ENCODE measurements at regions not wholly inside any gene's neighbourhood (a gene's known extent, or its start where the extent isn't known, plus 50 kb on each side); places are given as distances from the start of the nearest gene placed in this dataset.

DNA sequence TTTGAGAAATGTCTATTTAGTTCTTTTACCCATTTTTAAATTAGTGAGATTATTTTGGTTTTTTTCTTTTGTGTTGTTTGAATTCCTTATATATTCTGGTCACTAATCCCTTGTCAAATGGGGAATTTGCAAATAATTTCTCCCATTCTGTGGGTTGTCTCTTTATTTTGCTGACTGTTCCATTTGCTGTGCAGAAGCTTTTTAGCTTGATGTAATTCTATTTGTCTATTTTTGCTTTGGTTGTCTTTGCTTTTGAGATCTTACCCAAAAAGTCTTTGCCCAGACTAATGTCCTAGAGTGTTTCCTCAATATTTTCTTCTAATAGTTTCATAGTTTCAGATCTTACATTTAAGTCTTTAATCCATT lies 472.9 kb downstream of the TBL1XR1 start:
- Mint-ChIP-seq H3K4me1 (ENCODE audit: unreplicated experiment) (no peaks in the 10 kb centered on the region), H3K4me3 (ENCODE audit: unreplicated experiment) (no peak overlapping the region), H3K9me3 (ENCODE audit: unreplicated experiment) (no peaks in the 10 kb centered on the region), H3K36me3 (ENCODE audit: low read depth, unreplicated experiment) (no peaks in the 10 kb centered on the region), H3K27ac (ENCODE audit: unreplicated experiment) (no peak overlapping the region), H3K27me3 (ENCODE audit: unreplicated experiment) (no peaks in the 10 kb centered on the region)
- no peak for DNase-seq (ENCODE audit: low spot score)
- TF ChIP-seq, protein P1, sequence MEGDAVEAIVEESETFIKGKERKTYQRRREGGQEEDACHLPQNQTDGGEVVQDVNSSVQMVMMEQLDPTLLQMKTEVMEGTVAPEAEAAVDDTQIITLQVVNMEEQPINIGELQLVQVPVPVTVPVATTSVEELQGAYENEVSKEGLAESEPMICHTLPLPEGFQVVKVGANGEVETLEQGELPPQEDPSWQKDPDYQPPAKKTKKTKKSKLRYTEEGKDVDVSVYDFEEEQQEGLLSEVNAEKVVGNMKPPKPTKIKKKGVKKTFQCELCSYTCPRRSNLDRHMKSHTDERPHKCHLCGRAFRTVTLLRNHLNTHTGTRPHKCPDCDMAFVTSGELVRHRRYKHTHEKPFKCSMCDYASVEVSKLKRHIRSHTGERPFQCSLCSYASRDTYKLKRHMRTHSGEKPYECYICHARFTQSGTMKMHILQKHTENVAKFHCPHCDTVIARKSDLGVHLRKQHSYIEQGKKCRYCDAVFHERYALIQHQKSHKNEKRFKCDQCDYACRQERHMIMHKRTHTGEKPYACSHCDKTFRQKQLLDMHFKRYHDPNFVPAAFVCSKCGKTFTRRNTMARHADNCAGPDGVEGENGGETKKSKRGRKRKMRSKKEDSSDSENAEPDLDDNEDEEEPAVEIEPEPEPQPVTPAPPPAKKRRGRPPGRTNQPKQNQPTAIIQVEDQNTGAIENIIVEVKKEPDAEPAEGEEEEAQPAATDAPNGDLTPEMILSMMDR (IDR thresholded peaks at IDR 0.05; ENCODE audit: unreplicated experiment), result no peak

DNA sequence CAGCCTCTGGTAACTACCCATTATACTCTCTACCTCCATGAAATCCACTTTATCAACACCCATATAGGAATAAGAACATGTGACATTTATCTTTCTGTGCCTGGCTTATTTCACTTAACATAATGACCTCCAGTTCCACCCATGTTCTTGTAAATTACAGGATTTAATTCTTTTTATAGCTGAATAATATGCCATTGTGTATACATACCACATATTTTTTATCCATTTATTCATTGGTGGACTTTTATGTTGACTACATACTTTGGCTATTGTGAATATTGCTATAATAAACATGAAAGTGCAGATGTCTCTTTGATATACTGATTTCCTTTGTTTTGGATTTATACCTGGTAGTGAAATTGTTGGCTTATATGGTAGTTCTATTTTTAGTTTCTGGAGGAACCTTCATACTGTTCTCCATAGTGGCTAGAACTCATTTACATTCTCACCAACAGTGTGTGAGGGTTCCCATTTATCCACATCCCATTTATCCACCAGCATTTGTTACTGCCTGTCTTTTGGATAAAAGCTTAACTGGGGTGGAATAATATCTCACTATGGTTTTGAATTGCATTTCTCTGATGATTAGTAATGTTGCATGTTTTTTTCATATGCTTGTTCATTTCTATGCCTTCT lies 473.4 kb downstream of the TBL1XR1 start:
- Mint-ChIP-seq H3K27me3 (ENCODE audit: unreplicated experiment) (no peaks in the 10 kb centered on the region), H3K4me1 (ENCODE audit: unreplicated experiment) (no peaks in the 10 kb centered on the region), H3K9me3 (ENCODE audit: unreplicated experiment) (no peaks in the 10 kb centered on the region), H3K36me3 (ENCODE audit: low read depth, unreplicated experiment) (no peaks in the 10 kb centered on the region), H3K27ac (ENCODE audit: unreplicated experiment) (no peak overlapping the region), H3K4me3 (ENCODE audit: unreplicated experiment) (no peak overlapping the region)
- TF ChIP-seq, protein P1 (IDR thresholded peaks at IDR 0.05; ENCODE audit: unreplicated experiment), result no peak
- no peak for DNase-seq (ENCODE audit: low spot score)

DNA sequence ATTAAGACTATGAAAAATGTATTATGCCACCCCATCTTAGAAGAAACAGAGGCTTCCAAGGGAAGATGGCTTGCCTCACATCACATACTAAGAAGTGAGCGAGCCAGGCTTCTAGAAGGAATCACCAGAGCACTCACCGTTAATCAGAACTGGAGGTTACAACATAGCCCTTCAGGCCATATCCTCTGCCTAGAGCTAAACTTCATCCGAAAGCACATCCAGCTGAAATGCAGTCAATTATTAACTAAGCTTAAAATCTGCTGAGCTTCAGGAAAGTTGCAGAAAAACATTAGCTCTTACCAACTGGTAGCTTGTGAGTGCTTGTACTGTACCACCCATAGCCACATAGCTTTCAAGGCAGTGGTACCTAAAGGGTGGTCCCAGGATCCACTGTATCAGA lies 483.2 kb downstream of the TBL1XR1 start:
- H3K4me3 Mint-ChIP-seq (ENCODE audit: unreplicated experiment), result no peak overlapping the region
- no peaks in the 10 kb centered on the region for H3K9me3 Mint-ChIP-seq (ENCODE audit: unreplicated experiment)
- H3K27ac Mint-ChIP-seq (ENCODE audit: unreplicated experiment), result no peak overlapping the region
- no peaks in the 10 kb centered on the region for H3K4me1 Mint-ChIP-seq (ENCODE audit: unreplicated experiment)
- TF ChIP-seq, protein P1 (IDR thresholded peaks at IDR 0.05; ENCODE audit: unreplicated experiment), result no peak
- H3K27me3 Mint-ChIP-seq (ENCODE audit: unreplicated experiment), result no peaks in the 10 kb centered on the region
- no peaks in the 10 kb centered on the region for H3K36me3 Mint-ChIP-seq (ENCODE audit: low read depth, unreplicated experiment)
- DNase-seq (ENCODE audit: low spot score), result no peak

DNA sequence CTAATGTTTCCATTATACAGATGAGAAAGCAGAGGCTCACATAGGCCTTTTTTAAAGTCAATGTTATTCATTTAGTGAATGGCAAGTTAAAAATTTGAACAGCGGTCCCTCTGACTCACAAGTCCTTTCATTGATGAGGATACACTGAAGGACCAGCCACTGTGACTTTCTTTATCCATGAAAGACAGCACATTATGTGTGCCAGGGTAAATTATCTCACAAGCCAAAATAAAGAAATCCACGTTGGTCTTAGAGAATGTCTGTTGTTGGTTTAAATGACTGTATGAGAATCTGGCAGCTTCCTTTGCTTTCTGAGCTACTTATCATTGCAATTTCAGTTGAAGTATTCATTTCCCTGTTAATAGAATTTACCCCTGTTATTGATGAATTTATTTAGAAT lies 485.1 kb downstream of the TBL1XR1 start:
- Mint-ChIP-seq H3K36me3 (ENCODE audit: low read depth, unreplicated experiment) (no peaks in the 10 kb centered on the region), H3K4me1 (ENCODE audit: unreplicated experiment) (no peaks in the 10 kb centered on the region), H3K27me3 (ENCODE audit: unreplicated experiment) (no peaks in the 10 kb centered on the region), H3K27ac (ENCODE audit: unreplicated experiment) (no peak overlapping the region), H3K9me3 (ENCODE audit: unreplicated experiment) (no peaks in the 10 kb centered on the region), H3K4me3 (ENCODE audit: unreplicated experiment) (no peak overlapping the region)
- no peak for DNase-seq (ENCODE audit: low spot score)
- TF ChIP-seq, protein P1 (IDR thresholded peaks at IDR 0.05; ENCODE audit: unreplicated experiment), result no peak

DNA sequence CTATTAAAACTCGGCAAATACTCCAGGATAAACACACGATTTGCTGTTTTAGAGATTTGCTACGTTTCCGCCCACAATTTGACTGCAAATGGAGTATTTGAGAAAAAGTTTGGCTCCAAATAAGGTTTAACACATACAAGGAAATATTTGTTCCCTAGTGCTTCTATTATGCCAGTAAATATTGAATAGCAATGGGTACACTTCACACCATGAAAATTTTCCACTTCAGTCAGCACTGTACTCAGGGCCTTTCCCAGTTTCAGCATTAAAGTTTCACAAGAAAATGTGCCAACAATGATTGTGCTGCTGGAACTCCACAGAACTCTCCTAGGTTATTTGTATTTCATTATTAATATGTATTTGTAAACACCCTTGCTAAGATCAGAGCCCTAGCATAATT lies 498.0 kb downstream of the TBL1XR1 start:
- Mint-ChIP-seq H3K27ac (ENCODE audit: unreplicated experiment) (no peak overlapping the region), H3K36me3 (ENCODE audit: low read depth, unreplicated experiment) (peaks cover 2% of the 10 kb centered on the region), H3K9me3 (ENCODE audit: unreplicated experiment) (no peaks in the 10 kb centered on the region), H3K4me3 (ENCODE audit: unreplicated experiment) (no peak overlapping the region), H3K4me1 (ENCODE audit: unreplicated experiment) (peaks cover 12% of the 10 kb centered on the region), H3K27me3 (ENCODE audit: unreplicated experiment) (peaks cover 2% of the 10 kb centered on the region)
- TF ChIP-seq, protein P1 (IDR thresholded peaks at IDR 0.05; ENCODE audit: unreplicated experiment), result no peak
- DNase-seq (ENCODE audit: low spot score), result no peak

Measured in endothelial cell (in vitro differentiated cells).